Stimulated activated CD8-positive, alpha-beta memory T cell treated with anti-CD3 and anti-CD28 coated beads, Interleukin-7, amount 100 ng/mL, for 48 hours (primary cell): ENCODE measurements at regions not wholly inside any gene's neighbourhood (a gene's known extent, or its start where the extent isn't known, plus 50 kb on each side); places are given as distances from the start of the nearest gene placed in this dataset.

Experiments
- DNase-seq, 2 donors: peaks; one replicate each; pipeline ENCODE4 v3.0.0-alpha.2; 2020; ENCODE audit warnings: low read depth in 1 of 2; ENCODE audit errors: extremely low read depth in 1 of 2

- DNase-seq, result no peak
Measured at GRCh38 chr21:29436650-29437049, 137.9 kb downstream of the BACH1 start.

- DNase-seq, result no peak
Measured at GRCh38 chr21:29441651-29442050, 142.9 kb downstream of the BACH1 start.

GRCh38 chr21:29443411-29444010 lies 144.8 kb downstream of the BACH1 start:
- DNase-seq, result no peak

- DNase-seq, result no peak
Measured at GRCh38 chr21:29448766-29449165, 150.0 kb downstream of the BACH1 start.

- DNase-seq, result no peak
Measured at GRCh38 chr21:29449306-29449950, 150.7 kb downstream of the BACH1 start.

- no peak for DNase-seq
Measured at GRCh38 chr21:29450058-29450457, 151.3 kb downstream of the BACH1 start.

GRCh38 chr21:29453511-29453910 lies 154.8 kb downstream of the BACH1 start:
- DNase-seq, result no peak

GRCh38 chr21:29454179-29454578 lies 155.5 kb downstream of the BACH1 start:
- DNase-seq, result no peak

- DNase-seq, result no peak
Measured at GRCh38 chr21:29462479-29462878, 163.8 kb downstream of the BACH1 start.

- no peak for DNase-seq
Measured at GRCh38 chr21:29465546-29465945, 166.8 kb downstream of the BACH1 start.

GRCh38 chr21:29466532-29466931 lies 167.8 kb downstream of the BACH1 start:
- no peak for DNase-seq

GRCh38 chr21:29470397-29470796 lies 171.7 kb downstream of the BACH1 start:
- no peak for DNase-seq

- DNase-seq, result no peak
Measured at GRCh38 chr21:29473808-29474207, 175.1 kb downstream of the BACH1 start.

GRCh38 chr21:29475329-29475728 lies 176.6 kb downstream of the BACH1 start:
- no peak for DNase-seq

- no peak for DNase-seq
Measured at GRCh38 chr21:29477347-29477746, 178.6 kb downstream of the BACH1 start.

- no peak for DNase-seq
Measured at GRCh38 chr21:29477941-29478340, 179.2 kb downstream of the BACH1 start.

- no peak for DNase-seq
Measured at GRCh38 chr21:29481081-29481480, 182.4 kb downstream of the BACH1 start.

GRCh38 chr21:29481641-29482040 lies 182.9 kb downstream of the BACH1 start:
- no peak for DNase-seq

- DNase-seq, result no peak
Measured at GRCh38 chr21:29486306-29486807, 187.6 kb downstream of the BACH1 start.
